LoVo (cell line): ENCODE measurements at regions not wholly inside any gene's neighbourhood (a gene's known extent, or its start where the extent isn't known, plus 50 kb on each side); places are given as distances from the start of the nearest gene placed in this dataset.

Source experiments
- DNase-seq: peaks from one replicate; pipeline ENCODE4 v3.0.0-alpha.2; 2016; ENCODE audit warnings: low spot score

DNA sequence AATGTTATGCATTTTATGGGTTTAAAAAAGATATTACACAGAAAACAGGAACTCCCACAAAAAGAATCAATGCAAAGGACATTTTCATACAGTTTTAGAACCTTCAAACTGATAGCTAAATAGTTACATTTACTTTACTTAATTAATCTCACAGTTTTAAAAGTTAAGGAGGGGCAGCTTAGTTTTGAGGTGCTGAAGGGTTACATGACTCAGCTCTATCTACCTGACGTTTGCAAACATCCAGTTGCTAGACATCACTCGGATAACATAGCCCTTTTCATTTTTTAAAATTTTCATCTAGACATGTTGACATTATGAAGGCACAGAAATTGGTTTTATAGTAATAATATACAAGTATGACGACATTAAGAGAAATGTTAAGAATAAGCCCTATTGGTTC is 53.7 kb upstream of the HSD17B12 start:
- no peak for DNase-seq
